GM20000 (cell line): ENCODE measurements at regions not wholly inside any gene's neighbourhood (a gene's known extent, or its start where the extent isn't known, plus 50 kb on each side); places are given as distances from the start of the nearest gene placed in this dataset.

Source experiments
- DNase-seq: peaks from one replicate; pipeline ENCODE4 v3.0.0; 2012; ENCODE audit warnings: low spot score
- TF ChIP-seq, protein P1 (sequence below): IDR thresholded peaks from 2 replicates; pipeline ENCODE4 v1.5.1; 2012; ENCODE audit warnings: mild to moderate bottlenecking, control low read depth; ENCODE audit errors: extremely low read depth, missing control alignments

DNA sequence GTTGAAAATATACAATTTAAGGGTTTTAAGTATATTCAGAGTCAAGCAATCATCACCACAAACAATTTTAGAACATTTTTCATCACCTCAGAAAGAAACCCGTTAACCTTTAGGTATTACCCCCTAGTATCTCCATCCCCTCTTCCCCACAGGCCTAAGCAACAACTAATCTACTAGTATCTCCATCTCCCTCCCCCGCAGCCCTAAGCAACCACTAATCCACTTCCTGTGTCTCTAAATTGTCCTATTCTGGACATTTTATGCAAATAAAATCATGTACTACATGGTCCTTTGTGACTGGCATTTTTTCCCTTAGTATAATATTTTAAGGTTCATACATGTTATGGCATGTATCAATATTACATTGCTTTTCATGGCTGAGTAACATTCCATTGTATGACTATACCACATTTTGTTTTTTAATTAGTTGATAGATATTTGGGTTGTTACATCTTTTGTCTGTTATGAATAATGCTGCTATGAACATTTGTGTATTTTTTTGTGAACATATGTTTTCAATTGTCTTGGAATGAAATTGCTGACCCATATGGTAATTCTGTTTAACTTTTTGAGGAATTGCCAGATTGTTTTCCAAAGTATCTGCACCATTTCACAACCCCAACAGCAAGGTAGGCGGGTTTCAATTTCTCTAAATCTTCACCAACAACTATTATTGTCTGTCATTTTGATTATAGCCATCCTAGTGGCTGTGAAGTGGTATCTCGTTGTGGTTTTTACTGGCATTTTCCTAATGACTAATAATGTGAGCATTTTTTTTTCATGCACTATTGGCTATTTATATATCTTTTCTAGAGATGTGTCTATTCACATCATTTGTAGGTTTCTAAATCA is 215.6 kb upstream of the CD96 start:
- TF ChIP-seq, protein P1, sequence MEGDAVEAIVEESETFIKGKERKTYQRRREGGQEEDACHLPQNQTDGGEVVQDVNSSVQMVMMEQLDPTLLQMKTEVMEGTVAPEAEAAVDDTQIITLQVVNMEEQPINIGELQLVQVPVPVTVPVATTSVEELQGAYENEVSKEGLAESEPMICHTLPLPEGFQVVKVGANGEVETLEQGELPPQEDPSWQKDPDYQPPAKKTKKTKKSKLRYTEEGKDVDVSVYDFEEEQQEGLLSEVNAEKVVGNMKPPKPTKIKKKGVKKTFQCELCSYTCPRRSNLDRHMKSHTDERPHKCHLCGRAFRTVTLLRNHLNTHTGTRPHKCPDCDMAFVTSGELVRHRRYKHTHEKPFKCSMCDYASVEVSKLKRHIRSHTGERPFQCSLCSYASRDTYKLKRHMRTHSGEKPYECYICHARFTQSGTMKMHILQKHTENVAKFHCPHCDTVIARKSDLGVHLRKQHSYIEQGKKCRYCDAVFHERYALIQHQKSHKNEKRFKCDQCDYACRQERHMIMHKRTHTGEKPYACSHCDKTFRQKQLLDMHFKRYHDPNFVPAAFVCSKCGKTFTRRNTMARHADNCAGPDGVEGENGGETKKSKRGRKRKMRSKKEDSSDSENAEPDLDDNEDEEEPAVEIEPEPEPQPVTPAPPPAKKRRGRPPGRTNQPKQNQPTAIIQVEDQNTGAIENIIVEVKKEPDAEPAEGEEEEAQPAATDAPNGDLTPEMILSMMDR: no peak

DNA sequence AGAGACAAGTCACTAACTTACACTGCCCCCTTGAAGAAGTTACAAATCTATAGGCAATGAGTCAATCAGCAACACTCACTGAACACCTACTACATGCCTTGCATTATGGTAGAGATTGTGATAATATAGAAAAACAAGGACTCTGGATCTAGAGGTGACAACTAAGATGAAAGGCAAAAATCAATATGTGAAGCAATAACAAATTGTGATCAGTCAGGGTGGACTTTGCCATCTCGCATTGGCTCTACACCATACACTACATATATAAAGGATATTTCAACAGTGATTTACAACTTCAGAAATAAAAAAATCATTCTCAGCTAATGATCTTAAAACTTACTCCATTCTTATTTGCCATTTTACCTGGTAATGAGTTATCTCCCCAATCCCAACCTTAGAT is 210.7 kb upstream of the CD96 start:
- DNase-seq: no peak
- TF ChIP-seq, protein P1: no peak

More for the DNA sequence above, 215.6 kb upstream of the CD96 start:
- DNase-seq: no peak

DNA sequence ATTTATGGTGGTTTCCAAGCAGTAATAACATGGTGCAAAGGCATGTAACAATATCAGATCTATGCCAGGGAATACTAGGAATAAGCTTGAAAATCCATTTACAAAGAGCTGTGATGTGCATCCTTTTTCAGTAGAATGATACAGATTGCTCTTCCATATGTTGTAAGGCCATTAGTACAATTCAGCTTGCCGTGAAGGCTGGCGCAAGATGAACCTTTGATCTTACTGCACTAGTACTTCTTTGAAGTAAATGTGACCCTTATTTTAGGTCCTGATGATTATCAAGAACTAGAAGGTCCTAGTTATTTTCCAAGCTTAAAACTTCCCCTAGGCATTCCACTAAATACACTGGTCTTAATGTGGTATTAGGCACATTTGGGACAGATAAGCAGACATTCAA is 210.1 kb upstream of the CD96 start:
- TF ChIP-seq, protein P1: no peak
- DNase-seq: no peak

DNA sequence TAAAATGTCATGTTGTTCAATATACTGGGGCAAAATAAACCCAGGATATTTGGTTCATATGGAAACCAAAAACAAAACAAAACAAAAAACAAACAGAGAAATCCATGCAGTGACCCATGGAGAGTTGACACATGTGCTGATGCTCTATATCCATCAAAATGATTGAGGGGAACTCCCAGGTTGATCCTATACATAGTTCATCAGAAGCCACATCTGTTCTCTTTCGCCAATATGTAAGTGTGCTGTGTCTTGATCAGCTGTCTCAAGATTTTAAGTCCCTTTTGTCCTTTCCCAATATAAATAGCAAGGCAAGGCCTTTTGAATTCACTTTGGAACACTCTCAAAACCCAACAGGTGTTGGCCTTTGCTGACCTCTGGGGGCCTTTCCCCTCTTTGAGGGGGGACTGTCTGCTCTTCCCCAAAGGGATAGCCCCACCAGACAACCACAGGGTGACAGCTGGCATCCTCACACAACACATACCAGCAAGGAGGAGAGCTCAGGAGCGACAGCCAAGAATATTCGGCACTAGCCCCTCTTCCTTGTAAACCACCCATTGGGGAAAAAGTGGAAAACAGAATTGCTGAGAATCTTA is 209.4 kb upstream of the CD96 start:
- TF ChIP-seq, protein P1: no peak
- no peak for DNase-seq

DNA sequence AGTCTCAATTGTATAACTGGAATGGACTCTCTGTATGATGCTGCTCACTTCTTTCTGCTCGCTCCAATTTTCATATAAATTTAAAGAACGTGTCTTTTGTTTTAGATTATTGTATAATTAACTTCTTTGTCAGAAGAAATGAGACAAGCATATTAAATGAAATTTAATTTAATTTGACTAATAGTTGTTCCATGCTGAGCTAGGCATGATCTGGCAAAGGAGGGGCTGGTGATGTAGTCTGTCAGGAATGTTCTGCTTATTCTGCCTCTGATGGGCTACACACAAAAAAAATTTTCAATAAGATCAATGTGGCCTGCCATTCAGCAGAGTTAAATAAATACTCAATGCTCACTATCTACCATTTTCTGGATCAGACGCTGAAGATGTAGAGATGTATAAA is 208.4 kb upstream of the CD96 start:
- no peak for DNase-seq
- TF ChIP-seq, protein P1: no peak

DNA sequence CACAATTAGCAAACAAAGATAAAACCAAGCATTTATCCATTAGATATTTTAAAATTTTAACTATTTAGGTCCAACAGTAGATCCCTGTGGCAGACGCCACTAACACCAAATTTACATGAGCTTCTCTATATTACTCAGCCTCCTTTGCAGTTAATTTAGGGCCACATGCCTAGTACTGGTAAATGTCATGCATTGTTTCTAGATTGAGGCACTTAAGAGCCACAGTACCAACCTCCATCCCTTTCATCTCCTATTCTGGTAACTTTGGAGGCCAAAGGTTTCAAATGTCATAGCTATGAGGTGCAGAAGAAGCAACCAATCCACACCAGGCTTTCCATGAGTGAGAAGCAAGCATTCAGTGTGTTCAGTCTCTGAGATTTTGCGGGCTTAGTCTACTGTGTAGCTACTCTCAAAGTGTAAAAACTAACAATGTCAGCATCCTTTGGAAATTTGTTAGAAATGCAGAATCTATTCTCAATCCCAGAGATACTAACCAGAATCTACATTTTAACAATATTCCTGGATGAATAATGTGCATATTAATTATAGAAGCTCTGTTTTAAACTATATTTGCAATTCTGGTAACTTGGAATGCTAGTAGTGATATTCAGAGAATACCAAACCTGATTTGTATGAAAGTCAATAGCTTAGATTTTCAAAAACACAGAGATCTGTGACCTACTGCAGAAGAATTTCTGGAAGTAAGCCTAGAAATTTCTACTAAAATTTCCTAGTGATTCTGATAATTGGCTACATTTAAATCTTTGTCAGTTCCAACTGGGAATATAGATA is 206.3 kb upstream of the CD96 start:
- TF ChIP-seq, protein P1: no peak
- DNase-seq: no peak

DNA sequence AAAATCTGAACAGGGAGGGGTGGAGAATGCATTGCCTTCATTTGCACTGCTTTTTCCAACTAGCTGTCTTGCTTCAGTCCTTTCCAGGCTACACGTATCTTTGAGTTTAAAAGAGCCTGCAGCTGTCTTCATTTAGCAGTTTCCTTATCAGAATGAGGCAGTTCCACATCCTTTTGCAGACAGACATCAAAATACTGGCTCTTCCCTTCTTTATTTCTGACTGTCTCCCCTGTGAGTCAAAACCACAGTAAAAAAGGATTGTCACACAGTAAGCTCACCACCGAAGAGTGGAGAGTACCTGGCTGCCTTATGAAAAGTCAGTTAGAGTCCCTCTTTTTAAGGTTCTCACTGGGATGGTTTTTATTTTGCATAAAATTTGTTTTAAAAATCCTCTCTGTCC is 205.5 kb upstream of the CD96 start:
- no peak for DNase-seq
- TF ChIP-seq, protein P1: no peak
